RWPE1 (cell line): ENCODE measurements at regions not wholly inside any gene's neighbourhood (a gene's known extent, or its start where the extent isn't known, plus 50 kb on each side); places are given as distances from the start of the nearest gene placed in this dataset.
"Not testable (repeated sequence)": the region's sequence is repeated elsewhere in the genome, so short reads cannot be mapped to it uniquely, and the experiment has no call there.

Experiments
- CTCF ChIA-PET: fragments of 350-600 bp; sonication (Branson Sonifier 250); formaldehyde crosslinking; extraction: SDS; loops from one replicate; lab custom pipeline; 2021; lab: Yijun Ruan, JAX
- POLR2A ChIA-PET: fragments of 400-600 bp; formaldehyde crosslinking; extraction: SDS; loops from one replicate; lab custom pipeline; 2020; ENCODE audit warnings: antibody characterized with exemption; ENCODE audit not compliant: low non-redundant PET; lab: Yijun Ruan, JAX
- DNase-seq: peaks from one replicate; pipeline ENCODE4 v3.0.0; 2012; ENCODE audit warnings: low spot score
- H3K27ac ChIP-seq: fragments of 450-650 bp; 2 replicates; pipeline ENCODE4 v1.5.1; 2017
- TF ChIP-seq, protein P1 (sequence below): fragments of 450-650 bp; conservative IDR thresholded peaks from 2 replicates; pipeline ENCODE4 v1.5.1; 2017; ENCODE audit warnings: low read depth, mild to moderate bottlenecking

DNA sequence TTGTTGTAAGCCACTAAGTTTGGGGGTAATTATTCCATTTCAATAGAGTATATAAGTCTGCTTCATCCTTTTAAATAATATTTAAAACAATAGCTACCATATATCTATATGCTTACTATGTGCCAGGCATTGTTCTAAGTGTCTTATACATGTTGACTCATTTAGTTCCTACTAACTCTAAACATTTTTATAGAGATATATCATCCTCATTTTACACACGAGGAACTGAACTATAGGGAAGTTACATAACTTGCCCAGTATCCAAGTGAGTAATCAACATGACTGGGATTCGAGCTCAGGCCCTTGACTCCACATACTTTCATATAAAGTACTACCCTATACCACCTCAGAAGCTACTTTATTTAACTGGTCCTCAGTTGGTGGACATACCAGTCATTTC, 175.3 kb upstream of the RAI2 start:
- TF ChIP-seq, protein P1, sequence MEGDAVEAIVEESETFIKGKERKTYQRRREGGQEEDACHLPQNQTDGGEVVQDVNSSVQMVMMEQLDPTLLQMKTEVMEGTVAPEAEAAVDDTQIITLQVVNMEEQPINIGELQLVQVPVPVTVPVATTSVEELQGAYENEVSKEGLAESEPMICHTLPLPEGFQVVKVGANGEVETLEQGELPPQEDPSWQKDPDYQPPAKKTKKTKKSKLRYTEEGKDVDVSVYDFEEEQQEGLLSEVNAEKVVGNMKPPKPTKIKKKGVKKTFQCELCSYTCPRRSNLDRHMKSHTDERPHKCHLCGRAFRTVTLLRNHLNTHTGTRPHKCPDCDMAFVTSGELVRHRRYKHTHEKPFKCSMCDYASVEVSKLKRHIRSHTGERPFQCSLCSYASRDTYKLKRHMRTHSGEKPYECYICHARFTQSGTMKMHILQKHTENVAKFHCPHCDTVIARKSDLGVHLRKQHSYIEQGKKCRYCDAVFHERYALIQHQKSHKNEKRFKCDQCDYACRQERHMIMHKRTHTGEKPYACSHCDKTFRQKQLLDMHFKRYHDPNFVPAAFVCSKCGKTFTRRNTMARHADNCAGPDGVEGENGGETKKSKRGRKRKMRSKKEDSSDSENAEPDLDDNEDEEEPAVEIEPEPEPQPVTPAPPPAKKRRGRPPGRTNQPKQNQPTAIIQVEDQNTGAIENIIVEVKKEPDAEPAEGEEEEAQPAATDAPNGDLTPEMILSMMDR = no peak
- no peak overlapping the region for H3K27ac ChIP-seq
- DNase-seq = no peak
- POLR2A ChIA-PET = no interaction called here
- CTCF ChIA-PET = no interaction called here

DNA sequence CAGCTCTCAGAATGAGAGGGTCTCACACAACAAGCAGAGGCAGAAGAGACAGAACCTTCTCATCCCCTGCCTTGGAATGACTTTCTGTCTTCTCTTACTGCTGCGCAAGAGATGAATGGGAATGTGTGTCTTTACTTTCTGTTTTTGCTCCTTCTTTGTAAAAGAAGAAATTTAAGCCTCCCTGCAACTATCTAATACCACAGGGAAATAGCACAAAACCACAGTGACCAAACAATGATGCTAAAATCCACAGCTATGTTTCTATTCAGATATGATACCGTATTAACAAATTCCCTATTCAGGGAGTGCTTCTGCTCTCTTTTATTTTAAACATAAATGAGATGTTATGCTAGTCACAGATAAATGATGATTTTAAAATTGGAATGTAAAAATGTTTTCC, 173.8 kb upstream of the RAI2 start:
- no peak overlapping the region for H3K27ac ChIP-seq
- POLR2A ChIA-PET = no interaction called here
- TF ChIP-seq, protein P1 = no peak
- no peak for DNase-seq
- CTCF ChIA-PET = no interaction called here

DNA sequence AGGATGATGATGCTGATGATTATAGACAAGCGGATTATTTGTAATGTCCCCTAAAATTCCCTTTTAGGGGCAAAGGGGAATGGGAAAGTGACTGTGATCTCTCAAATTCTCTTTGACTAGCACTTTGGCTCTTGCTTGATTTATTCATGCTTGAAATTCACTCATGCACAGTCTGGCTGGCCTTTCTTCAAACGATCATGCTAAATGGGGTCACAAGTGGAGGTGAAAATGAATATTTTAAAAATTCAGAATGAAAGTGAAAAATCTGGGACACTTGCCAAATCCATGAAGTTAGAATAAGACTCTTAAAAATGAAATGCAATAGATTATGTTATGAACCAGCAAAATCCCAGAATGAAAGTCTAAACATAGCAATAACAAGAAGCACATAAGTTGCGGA, 173.4 kb upstream of the RAI2 start:
- CTCF ChIA-PET = no interaction called here
- H3K27ac ChIP-seq = no peak overlapping the region
- POLR2A ChIA-PET = no interaction called here
- TF ChIP-seq, protein P1 = no peak
- DNase-seq = no peak

DNA sequence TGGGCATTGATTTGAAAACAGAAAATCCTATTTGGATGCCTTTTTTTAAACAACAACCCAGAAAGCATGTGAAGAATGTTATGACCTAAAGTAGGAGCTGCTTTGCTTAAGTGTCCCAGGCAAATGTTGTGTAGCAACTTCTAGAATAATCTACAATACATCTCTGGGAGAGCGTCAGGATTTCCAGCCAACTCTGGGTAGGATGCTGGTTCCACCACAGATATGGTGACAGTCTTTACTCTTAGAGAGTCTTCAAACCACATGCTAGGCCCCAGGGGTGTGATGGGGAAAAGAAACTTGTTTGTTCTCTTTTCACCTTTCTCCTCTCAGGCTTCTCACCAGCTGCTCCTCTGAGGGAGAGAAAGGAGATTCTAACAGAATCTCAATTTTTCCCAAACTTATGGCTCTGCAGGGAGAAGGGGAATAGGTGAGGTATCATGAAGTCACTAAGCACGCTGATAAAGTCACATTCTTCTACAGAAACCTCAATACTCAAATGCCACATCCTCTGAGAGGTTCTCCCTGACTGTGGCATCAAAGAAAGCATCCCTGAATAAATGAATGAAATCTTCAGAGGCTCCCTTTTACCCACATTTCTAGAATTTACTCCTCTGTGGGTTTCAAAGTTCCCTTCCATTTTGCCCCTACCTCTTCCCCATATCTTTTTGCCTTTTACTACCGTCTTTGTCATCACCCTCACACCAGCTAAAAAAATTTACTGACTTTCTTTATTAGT, 171.6 kb upstream of the RAI2 start:
- POLR2A ChIA-PET = no interaction called here
- TF ChIP-seq, protein P1 = no peak
- no peak for DNase-seq
- H3K27ac ChIP-seq = no peak overlapping the region
- CTCF ChIA-PET = no interaction called here

DNA sequence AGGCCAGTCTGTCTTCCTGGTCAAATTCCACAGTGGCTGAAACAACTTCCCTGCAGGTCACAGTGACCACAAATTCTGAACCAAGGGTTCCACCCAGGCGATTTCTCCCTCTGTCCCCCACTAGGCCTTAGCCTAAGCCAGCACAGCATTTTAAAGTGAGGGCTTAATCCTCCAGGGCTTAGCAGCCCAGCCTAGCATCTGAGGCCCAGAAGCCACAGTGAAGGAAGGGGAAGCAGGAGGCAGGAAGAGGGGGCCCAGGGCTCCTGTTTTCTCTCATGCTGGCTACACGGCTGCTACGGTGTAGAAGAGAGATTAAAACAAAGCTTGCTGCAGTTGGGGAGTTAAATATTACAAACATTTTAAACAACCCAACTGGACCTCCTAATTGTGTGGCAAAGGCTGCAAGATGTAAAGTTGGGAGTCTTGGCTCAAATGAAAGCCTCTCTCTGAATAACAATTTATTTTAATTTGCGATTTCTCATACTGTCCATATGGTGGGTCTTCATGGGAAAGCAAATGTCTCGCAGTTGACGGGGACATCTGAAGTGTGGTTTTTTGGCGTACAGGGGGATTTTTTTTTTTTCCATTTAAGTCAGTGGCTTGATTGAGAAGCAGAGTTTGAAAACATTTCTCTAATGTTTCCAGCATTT, 170.8 kb upstream of the RAI2 start:
- POLR2A ChIA-PET = no interaction called here
- no peak overlapping the region for H3K27ac ChIP-seq
- no peak for DNase-seq
- CTCF ChIA-PET = no interaction called here
- TF ChIP-seq, protein P1 = no peak

DNA sequence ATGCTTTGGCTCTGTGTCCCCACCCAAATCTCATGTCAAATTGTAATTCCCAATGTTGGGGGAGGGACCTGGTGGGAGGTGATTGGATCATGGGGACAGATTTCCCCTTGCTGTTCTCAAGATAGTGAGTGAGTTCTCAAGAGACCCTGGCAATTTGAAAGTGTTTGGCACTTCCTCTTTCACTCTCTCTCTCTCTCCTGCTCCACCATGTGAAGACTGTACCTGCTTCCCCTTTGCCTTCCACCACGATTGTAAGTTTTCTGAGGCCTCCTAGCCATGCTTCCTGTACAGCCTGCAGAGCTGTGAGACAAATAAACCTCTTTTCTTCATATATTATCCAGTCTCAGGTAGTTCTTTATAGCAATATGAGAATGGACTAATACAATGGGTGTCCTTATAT, 169.6 kb upstream of the RAI2 start:
- H3K27ac ChIP-seq, POLR2A ChIA-PET, CTCF ChIA-PET, DNase-seq: not testable (repeated sequence)

DNA sequence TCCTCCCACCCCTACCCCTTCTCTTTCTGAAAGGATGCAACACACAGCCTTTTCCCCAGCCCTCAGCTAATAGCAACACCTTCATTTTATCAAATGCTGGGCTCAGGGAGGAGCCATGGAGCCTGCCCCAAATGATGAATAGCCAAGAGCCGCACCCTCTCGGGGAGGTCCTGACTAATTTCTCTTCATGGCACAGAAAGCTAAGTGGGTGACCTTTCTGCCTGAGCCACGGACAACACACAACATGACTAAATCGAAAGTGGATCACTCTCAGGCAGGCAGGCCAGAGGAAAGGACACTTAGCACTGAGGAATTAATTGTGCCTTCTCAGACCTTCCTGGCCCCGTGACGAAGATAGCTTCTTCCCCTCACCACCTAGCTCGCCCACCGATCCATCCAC, 165.1 kb upstream of the RAI2 start:
- TF ChIP-seq, protein P1 = no peak
- ChIA-PET POLR2A (no interaction called here), CTCF (no interaction called here)
- no peak overlapping the region for H3K27ac ChIP-seq
- no peak for DNase-seq
